Activated T-helper 1 cell treated with anti-CD3 and anti-CD28 coated beads, Interleukin-2, amount 50 U/mL, for 16 hours (primary cell): ENCODE measurements at regions not wholly inside any gene's neighbourhood (a gene's known extent, or its start where the extent isn't known, plus 50 kb on each side); places are given as distances from the start of the nearest gene placed in this dataset.
"Not testable (repeated sequence)": the region's sequence is repeated elsewhere in the genome, so short reads cannot be mapped to it uniquely, and the experiment has no call there.

Experiments used
- DNase-seq, 2 donors: peaks; one replicate each; pipeline ENCODE4 v3.0.0-alpha.2; 2020; ENCODE audit warnings: low read depth in 1 of 2, low spot score in 1 of 2

GRCh38 chr6:8865451-8865850, 430.1 kb upstream of the SLC35B3 start:
- no peak for DNase-seq

DNA sequence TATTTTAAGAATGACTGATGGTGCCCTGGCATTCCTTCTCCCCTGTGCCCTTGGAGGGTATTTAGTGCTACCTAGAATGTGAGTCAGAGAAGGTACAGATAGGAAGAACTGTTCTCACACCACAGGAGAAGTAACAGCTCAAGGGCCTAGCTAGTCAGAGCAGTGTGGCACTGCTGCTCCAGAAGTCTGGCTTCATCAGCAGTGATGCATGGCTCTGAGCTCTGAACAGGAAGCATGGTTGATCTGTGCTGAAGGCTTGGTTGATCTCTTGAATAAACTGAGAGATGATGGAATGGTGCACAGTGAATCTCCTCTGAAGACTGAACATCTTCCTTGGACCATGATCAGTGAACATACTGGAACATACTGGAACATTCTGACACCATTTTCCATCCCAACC, 425.3 kb upstream of the SLC35B3 start:
- no peak for DNase-seq

GRCh38 chr6:8859501-8859900, 424.2 kb upstream of the SLC35B3 start:
- DNase-seq: no peak

GRCh38 chr6:8858854-8859331, 423.5 kb upstream of the SLC35B3 start:
- DNase-seq: no peak

- DNase-seq: no peak
Measured at GRCh38 chr6:8857160-8857559, 421.8 kb upstream of the SLC35B3 start.

GRCh38 chr6:8855411-8855810, 420.1 kb upstream of the SLC35B3 start:
- no peak for DNase-seq

DNA sequence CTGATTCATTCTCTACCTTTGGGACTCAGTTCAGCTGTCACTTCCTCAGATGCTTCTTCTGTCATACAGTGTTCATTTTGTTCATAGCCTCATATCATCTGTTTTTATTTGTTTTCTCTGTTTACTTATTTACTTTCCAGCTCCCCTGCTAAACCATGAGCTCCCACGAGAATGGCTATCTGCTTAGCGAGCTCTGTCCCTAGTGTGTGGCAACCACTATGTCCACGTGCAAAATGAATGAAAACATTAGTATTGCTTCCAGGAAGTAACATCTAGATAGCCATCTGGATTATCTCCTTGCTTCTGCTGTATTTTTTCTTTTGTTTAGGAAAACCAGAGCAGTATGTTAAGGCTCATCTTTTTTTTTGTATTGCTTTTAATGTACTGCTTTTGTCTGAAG, 417.0 kb upstream of the SLC35B3 start:
- no peak for DNase-seq

- not testable (repeated sequence) for DNase-seq
Measured at GRCh38 chr6:8846680-8847079, 411.3 kb upstream of the SLC35B3 start.

- no peak for DNase-seq
Measured at GRCh38 chr6:8845690-8846089, 410.3 kb upstream of the SLC35B3 start.

- no peak for DNase-seq
Measured at GRCh38 chr6:8844968-8845367, 409.6 kb upstream of the SLC35B3 start.

- no peak for DNase-seq
Measured at GRCh38 chr6:8839626-8840025, 404.3 kb upstream of the SLC35B3 start.

DNA sequence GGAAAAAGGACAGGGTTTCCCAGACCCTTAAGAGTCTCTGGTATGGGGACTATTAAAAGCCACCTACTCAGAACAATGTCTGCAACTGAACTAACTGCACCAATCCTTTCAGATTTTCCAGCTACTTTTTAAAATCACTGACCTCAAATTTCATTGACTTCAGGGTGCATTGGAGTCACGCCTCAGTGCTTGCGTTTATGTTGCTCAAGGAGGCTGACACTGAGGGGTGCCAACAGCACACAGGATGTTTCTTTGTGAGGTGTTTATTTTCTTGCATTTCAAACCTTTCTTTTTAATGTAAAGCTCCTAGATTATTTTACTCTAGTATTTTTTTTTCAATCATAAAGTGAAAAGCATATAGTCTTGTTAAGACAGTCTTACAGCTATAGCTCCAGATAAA, 402.0 kb upstream of the SLC35B3 start:
- DNase-seq: no peak

GRCh38 chr6:8832695-8833094, 397.4 kb upstream of the SLC35B3 start:
- not testable (repeated sequence) for DNase-seq

DNA sequence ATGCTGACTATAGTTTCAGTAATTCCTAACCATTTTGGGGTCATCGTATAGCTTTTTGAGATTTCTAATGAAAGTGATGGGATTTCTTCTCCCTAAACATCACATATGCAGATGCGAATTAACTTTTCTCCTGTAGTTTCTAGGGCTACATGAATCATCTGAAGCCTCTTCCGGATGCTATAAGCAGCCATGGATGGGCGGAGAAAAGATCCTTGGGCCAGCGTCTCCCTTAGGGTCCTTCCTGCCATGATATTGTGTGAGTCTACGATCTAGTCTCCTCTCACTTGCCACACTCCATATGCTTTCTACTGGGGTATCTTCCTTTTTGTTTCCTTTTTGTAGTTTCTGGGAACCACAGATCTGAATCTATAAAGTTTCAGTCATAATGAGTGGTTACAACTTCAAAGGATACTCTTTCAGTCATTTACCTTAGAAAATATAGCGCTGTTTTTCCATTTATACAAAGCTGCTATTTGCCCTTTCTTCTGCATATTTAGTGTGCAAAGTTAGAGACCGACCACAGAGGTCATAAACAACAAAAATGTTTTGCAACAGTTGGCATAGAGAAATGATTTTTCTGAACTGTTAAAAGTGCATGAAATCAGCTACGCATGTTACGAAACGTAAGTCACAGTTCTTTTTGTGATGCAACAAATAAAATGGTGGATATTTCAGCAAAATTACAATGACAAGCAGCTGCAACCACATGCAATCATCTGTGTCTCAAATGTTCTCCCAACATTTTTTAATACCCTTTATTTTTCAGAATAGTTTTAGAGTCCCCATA, 396.2 kb upstream of the SLC35B3 start:
- no peak for DNase-seq

- DNase-seq: no peak
Measured at GRCh38 chr6:8830794-8831193, 395.4 kb upstream of the SLC35B3 start.

GRCh38 chr6:8829796-8830195, 394.5 kb upstream of the SLC35B3 start:
- no peak for DNase-seq

- DNase-seq: no peak
Measured at GRCh38 chr6:8829296-8829695, 394.0 kb upstream of the SLC35B3 start.

- no peak for DNase-seq
Measured at GRCh38 chr6:8828376-8828775, 393.0 kb upstream of the SLC35B3 start.

DNA sequence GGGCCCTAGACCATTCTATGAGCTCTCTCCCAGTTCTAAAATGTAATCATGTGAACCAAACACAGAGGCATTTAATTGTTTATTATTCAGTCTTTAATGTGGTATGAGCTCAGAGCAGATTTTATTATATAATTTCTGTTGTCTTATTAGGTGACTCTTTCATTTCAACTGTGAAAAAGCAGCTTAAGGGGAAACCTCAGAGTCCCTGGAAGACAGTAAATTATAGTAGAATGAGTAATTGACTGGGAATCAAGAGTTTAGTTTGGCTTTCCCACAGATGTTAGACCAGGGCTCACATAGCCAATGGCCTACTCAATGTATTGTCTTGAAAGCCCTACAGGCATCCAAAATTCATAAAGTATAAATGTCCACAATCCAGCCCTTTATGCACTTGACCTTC, 390.4 kb upstream of the SLC35B3 start:
- DNase-seq: no peak

DNA sequence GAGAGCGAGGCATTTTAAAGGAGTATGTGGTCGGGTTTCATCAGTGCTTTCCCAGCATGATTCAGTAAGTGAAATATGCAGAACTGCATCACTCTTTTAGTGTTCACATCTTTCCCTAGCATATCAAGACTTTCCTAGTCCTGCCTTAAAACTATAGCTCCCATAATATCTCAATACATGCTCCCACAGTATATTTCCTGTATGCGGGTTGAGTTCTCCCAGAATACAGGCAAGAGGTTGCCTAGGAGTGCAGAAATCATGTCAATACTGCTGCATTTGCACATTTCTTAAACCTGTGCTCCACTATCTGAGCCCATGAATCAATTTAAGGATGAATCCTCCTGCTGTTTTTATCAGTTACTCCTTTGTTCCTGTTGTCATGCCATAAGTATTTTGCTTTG, 386.6 kb upstream of the SLC35B3 start:
- no peak for DNase-seq

DNA sequence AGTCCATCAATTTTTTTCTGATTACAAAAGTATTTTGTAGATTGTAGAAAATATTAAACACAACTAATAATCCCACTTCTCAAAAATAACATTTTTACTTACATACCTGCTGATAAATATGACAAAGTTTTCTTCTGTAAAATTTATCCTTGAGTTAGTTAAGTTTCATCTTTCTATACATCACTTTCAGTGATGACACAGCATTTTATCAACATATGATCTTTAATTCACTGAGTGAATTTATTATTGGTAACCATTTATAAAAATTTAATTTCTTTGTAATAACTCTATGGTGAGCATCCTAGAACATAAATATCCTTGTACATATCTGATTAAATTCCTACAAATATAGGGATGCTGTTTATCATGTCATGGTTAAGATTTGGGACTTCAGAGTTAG, 385.0 kb upstream of the SLC35B3 start:
- DNase-seq: no peak

GRCh38 chr6:8819446-8819845, 384.1 kb upstream of the SLC35B3 start:
- no peak for DNase-seq

DNA sequence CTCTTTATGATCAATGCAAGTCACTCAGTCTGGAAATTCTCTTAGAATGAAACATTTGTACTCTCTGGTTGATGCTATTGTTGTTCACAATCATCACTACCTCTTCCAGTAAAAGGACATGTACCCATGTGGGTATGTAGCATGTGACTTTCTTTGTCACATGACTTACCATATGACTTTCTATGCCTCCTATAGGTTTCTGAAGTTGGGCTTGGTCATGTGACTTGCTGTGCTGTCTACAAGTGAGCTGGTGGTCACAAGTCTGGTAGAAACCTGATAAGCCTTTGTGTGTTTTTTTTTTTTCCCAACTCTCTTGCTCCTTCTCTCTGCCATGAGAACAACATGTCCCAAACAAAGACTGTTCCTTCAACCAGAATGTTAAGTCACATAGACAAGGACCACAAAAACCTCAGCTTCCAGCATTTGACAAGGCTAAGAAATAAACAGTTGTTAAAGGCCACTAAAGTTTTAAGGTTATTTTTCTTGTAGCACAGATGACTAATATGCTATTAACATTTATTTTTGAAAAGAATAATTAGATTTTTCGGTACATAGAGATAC, 379.2 kb upstream of the SLC35B3 start:
- DNase-seq: no peak
